Heart left ventricle (tissue), 16 donors: ENCODE measurements at regions not wholly inside any gene's neighbourhood (a gene's known extent, or its start where the extent isn't known, plus 50 kb on each side); places are given as distances from the start of the nearest gene placed in this dataset.

ENCODE experiments used
- ATAC-seq, 4 donors: fragments of 200-7000 bp; cut with Tn5 transposase; one replicate each; pipeline ENCODE4 v1.9.1; 2020 to 2022; ENCODE audit warnings: moderate library complexity in 4 of 4, mild to moderate bottlenecking in 3 of 4, moderate number of reproducible peaks in 1 of 4
- DNase-seq, 5 donors: peaks; one replicate each; pipeline ENCODE4 v3.0.0-alpha.2; 2020
- H3K27ac ChIP-seq, 12 donors: fragments of 200-600 bp; sonication (generic) in 4 of 12; one replicate each; pipeline versions ENCODE4 v1.5.0 to v1.8.0; 2016 to 2022; ENCODE audit warnings: mild to moderate bottlenecking in 2 of 12
- H3K27me3 ChIP-seq, 9 donors: fragments of 200-600 bp; sonication (generic) in 2 of 9; one replicate each; pipeline versions ENCODE4 v1.5.1 to v1.8.0; 2016 to 2022; ENCODE audit warnings: mild to moderate bottlenecking in 3 of 9
- H3K36me3 ChIP-seq, 9 donors: fragments of 200-600 bp; sonication (generic) in 2 of 9; one replicate each; pipeline versions ENCODE4 v1.5.0 to v1.8.0; 2018 to 2022; ENCODE audit warnings: mild to moderate bottlenecking in 2 of 9
- H3K4me1 ChIP-seq, 12 donors: fragments of 200-600 bp; sonication (generic) in 4 of 12; one replicate each; pipeline versions ENCODE4 v1.5.0 to v1.8.0; 2016 to 2022; ENCODE audit warnings: mild to moderate bottlenecking in 3 of 12
- H3K4me3 ChIP-seq, 12 donors: fragments of 200-600 bp; sonication (generic) in 4 of 12; one replicate each; pipeline versions ENCODE4 v1.5.0 to v1.8.0; 2017 to 2022; ENCODE audit warnings: mild to moderate bottlenecking in 9 of 12, moderate library complexity in 4 of 12
- H3K9me3 ChIP-seq, 12 donors: fragments of 200-600 bp; sonication (generic) in 4 of 12; one replicate each; pipeline versions ENCODE4 v1.5.0 to v1.8.0; 2016 to 2022; ENCODE audit warnings: mild to moderate bottlenecking in 1 of 12
- POLR2A ChIP-seq, 2 donors: fragments of 450-650 bp; IDR thresholded peaks; one replicate each; pipeline ENCODE4 v1.6.1; 2017; ENCODE audit warnings: antibody characterized with exemption in 2 of 2, mild to moderate bottlenecking in 2 of 2, moderate library complexity in 2 of 2
- WGBS, 4 donors: extraction: QIAGEN DNeasy Blood & Tissue Kit in 2 of 4; methylation state at CpG; one replicate each; pipeline versions ENCODE4 v1.1.5 to v1.1.7; 2013 to 2018; 5-methylcytosine and 5-hydroxymethylcytosine counted together
- intact Hi-C, 10 donors: fragments of 100-400 bp; cut with DNase I; formaldehyde crosslinking; loops; one replicate each; pipeline versions ENCODE4 v1.11.1 to v1.14.2; 2022
- TF ChIP-seq, protein P1 (sequence below), 12 donors: fragments of 200-600 bp; sonication (generic) in 4 of 12; IDR thresholded peaks; one replicate each; pipeline versions ENCODE4 v1.5.0 to v1.8.0; 2018 to 2022; ENCODE audit warnings: antibody characterized with exemption in 12 of 12, mild to moderate bottlenecking in 5 of 12
- donor health status: ischemic (EF 13 %, LVEDD 7.1; RV severe dilation, severe dysfunction).
- donor health status: healthy with polysubstance abuse.
- donor health status: DM: no; HTN: yes; CAD: no.
- donor health status: DM: no; HTN: no; CAD: no.
- donor health status: ischemic (EF 25% LVEDD 6.9; RV normal size, moderate dysfunction).
- donor health status: ischemic (EF 25% LVEDD 5.7; RV mildly dilated, moderate dysfunction).
- donor health status: healthy.
- donor health status: DM: yes; HTN: yes; CAD: no.
- donor health status: ischemic (EF 35%, LVEDD 5.7; RV mildly dilated, moderate dysfunction).
- donor health status: nonischemic (EF 11% LVEDD 7.7; RV severe dilation, severe dysfunction).
- donor health status: DM: yes; HTN: yes; CAD: no.
- donor health status: PGD.
- donor health status: ischemic (EF 29% LVEDD 5.4; RV normal size, mild dysfunction).
- donor health status: nonischemic (EF 23%, LVEDD 6.1; RV moderate dilation, normal function).

DNA sequence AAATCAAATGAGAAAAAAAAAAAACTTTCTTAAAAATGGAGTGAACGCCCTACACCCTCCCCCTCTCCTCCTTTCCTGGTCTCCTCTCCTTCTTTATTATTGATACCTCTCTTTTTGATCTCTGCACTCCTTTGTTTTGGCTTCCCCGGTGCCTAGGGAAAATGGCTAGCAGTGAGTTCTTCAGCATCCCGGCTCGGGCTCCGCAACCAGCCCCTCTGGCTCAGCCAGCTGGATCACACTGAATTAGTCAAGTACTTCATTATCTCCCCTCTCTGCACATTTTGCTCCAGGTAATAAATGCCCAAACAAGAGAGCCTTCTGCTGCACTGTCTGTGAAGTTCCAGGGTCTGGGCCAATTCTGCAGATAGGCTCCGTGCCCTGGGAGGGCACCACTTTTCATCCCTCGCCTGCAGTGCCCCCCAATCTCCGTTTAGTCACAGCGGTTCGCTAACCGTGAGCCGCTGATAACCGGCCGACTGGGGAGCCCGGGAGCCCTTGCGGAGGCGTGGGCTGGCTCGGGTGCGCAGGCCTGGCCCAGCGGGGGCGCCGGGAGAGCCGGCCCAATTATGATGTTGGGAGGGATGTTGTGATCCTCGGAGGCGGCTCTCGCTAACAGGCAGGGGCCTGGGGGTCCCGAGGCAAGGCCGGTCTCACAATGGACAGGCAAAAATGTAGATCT lies 301.9 kb downstream of the TFAP2A start:
- intact Hi-C loops, result no loop called here
- Histone ChIP-seq H3K27ac (no peak overlapping the region), H3K36me3 (no peaks in the 10 kb centered on the region), H3K4me3 (no peak overlapping the region), H3K4me1 (no peaks in the 10 kb centered on the region), H3K9me3 (no peaks in the 10 kb centered on the region), H3K27me3 (peaks cover 0 to 43% (median 12%) of the 10 kb centered on the region in 9 donors)
- 7 to 13% (median 9%) methylated on average over 27 to 28 of the region's 28 CpGs for WGBS, 4 donors
- DNase-seq (peak in 1 of 5 donors; percentile 63), ATAC-seq (no peak)
- TF ChIP-seq, protein P1, sequence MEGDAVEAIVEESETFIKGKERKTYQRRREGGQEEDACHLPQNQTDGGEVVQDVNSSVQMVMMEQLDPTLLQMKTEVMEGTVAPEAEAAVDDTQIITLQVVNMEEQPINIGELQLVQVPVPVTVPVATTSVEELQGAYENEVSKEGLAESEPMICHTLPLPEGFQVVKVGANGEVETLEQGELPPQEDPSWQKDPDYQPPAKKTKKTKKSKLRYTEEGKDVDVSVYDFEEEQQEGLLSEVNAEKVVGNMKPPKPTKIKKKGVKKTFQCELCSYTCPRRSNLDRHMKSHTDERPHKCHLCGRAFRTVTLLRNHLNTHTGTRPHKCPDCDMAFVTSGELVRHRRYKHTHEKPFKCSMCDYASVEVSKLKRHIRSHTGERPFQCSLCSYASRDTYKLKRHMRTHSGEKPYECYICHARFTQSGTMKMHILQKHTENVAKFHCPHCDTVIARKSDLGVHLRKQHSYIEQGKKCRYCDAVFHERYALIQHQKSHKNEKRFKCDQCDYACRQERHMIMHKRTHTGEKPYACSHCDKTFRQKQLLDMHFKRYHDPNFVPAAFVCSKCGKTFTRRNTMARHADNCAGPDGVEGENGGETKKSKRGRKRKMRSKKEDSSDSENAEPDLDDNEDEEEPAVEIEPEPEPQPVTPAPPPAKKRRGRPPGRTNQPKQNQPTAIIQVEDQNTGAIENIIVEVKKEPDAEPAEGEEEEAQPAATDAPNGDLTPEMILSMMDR (IDR thresholded peaks at IDR 0.05), result no peak
- TF ChIP-seq POLR2A (IDR thresholded peaks at IDR 0.05), result no peak

DNA sequence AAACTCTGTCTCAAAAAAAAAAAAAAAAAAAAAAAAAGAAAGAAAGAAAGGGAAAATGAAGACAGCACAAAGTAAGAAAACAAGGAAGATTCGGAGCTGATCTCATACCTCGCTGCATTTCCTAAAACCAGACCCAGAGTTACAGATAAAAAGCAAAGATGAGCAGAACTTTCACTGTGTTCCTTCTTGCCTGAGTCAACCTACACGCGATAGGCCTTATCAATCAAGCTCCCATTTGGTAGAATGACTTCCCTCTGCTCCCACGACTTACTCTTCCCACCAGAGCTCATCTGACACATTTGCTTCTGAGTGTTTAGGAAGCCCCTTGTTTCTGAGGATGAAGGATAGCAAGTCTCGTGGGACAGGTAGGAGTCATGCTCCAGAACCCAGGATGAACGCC lies 302.9 kb downstream of the TFAP2A start:
- Histone ChIP-seq H3K4me1 (no peaks in the 10 kb centered on the region), H3K4me3 (no peak overlapping the region), H3K27me3 (peaks cover 0 to 45% (median 12%) of the 10 kb centered on the region in 9 donors), H3K36me3 (no peaks in the 10 kb centered on the region), H3K27ac (no peak overlapping the region), H3K9me3 (no peaks in the 10 kb centered on the region)
- DNase-seq, result no peak
- intact Hi-C loops, result no loop called here
- ATAC-seq, result no peak
- TF ChIP-seq POLR2A (IDR thresholded peaks at IDR 0.05), result no peak
- TF ChIP-seq, protein P1 (IDR thresholded peaks at IDR 0.05), result no peak
- 59 to 74% (median 66%) methylated on average over 7 of the region's 7 CpGs for WGBS, 4 donors

- no peak overlapping the region for H3K27ac ChIP-seq
- H3K4me1 ChIP-seq, result no peaks in the 10 kb centered on the region
- DNase-seq (no peak), ATAC-seq (no peak)
- no peak overlapping the region for H3K4me3 ChIP-seq
- H3K9me3 ChIP-seq, result no peaks in the 10 kb centered on the region
- 77 to 83% (median 82%) methylated on average over 4 of the region's 4 CpGs for WGBS, 4 donors
- no peak for TF ChIP-seq POLR2A (IDR thresholded peaks at IDR 0.05)
- TF ChIP-seq, protein P1 (IDR thresholded peaks at IDR 0.05), result no peak
- no peaks in the 10 kb centered on the region for H3K36me3 ChIP-seq
- peaks cover 0 to 7% (median 0%) of the 10 kb centered on the region in 9 donors for H3K27me3 ChIP-seq
- intact Hi-C loops, result no loop called here
Measured at GRCh38 chr6:10101551-10102252, 313.2 kb downstream of the TFAP2A start.

GRCh38 chr6:10099529-10100140 lies 315.2 kb downstream of the TFAP2A start:
- no peak overlapping the region for H3K27ac ChIP-seq
- H3K27me3 ChIP-seq, result peaks cover 0 to 9% (median 0%) of the 10 kb centered on the region in 9 donors
- no peaks in the 10 kb centered on the region for H3K36me3 ChIP-seq
- H3K9me3 ChIP-seq, result no peaks in the 10 kb centered on the region
- TF ChIP-seq, protein P1 (IDR thresholded peaks at IDR 0.05), result no peak
- TF ChIP-seq POLR2A (IDR thresholded peaks at IDR 0.05), result no peak
- DNase-seq (no peak), ATAC-seq (no peak)
- 72 to 84% (median 78%) methylated on average over 9 of the region's 9 CpGs for WGBS, 4 donors
- intact Hi-C loops, result no loop called here
- peak overlapping the region in 1 of 12 donors; percentile 25 for H3K4me3 ChIP-seq
- no peaks in the 10 kb centered on the region for H3K4me1 ChIP-seq
